ENCODE measurements at regions not wholly inside any gene's neighbourhood (a gene's known extent, or its start where the extent isn't known, plus 50 kb on each side); places are given as distances from the start of the nearest gene placed in this dataset.
A peak's percentile ranks its signal among the peaks of the same experiment; 100 is the strongest.

DNA sequence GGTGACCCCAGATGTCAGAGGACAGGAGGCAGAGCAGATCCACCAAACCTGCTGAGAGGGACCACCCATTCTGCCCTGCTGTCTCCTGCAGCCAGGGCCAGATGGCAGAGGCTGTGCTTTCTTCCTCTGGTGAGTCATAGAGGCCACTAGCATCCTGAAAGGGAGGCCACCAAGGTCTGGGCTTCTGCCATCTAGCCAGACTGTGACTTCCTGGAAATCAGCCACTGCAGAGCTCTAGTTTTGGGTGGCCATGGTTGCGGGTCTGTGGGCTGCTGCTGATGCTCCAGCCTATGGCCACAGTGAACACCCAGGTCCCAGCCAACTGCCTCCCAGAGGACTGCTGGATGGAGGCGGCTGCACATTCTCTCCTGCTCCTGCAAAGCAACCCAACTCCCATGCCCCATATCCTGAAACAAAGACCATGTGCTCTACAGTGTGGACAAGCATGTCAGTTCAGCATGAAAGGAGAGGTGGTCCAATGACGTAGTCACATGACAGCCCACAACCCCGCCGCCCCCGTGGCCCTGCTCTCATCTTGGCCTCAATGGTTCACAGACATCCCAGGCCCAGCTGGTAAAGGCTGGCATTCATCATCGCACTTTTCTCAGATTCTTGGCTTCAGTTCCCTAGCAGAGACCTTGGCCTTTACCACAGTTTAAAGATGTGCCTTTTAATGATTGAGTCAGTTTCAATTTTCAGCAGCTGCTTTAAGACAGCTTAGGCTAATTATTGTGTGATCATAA is 73.9 kb upstream of the CXCL12 start:
- ATAC-seq (peak in 1 of 3 donors; percentile 24), DNase-seq (no peak)
- peaks cover 0 to 18% of the 10 kb centered on the region in 2 donors for H3K27me3 Mint-ChIP-seq (ENCODE audit: low read depth in 2 of 2)
- no peaks in the 10 kb centered on the region for H3K36me3 ChIP-seq (ENCODE audit: control insufficient read depth, insufficient read depth, low read length)
- H3K27me3 ChIP-seq (ENCODE audit: control insufficient read depth, insufficient read depth, low read length), result no peaks in the 10 kb centered on the region
- H3K4me3 ChIP-seq (ENCODE audit: low read length), result no peak overlapping the region
- no peaks in the 10 kb centered on the region for H3K36me3 Mint-ChIP-seq
- TF ChIP-seq, protein P1, sequence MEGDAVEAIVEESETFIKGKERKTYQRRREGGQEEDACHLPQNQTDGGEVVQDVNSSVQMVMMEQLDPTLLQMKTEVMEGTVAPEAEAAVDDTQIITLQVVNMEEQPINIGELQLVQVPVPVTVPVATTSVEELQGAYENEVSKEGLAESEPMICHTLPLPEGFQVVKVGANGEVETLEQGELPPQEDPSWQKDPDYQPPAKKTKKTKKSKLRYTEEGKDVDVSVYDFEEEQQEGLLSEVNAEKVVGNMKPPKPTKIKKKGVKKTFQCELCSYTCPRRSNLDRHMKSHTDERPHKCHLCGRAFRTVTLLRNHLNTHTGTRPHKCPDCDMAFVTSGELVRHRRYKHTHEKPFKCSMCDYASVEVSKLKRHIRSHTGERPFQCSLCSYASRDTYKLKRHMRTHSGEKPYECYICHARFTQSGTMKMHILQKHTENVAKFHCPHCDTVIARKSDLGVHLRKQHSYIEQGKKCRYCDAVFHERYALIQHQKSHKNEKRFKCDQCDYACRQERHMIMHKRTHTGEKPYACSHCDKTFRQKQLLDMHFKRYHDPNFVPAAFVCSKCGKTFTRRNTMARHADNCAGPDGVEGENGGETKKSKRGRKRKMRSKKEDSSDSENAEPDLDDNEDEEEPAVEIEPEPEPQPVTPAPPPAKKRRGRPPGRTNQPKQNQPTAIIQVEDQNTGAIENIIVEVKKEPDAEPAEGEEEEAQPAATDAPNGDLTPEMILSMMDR (IDR thresholded peaks at IDR 0.05), result no peak
- no peaks in the 10 kb centered on the region for H3K4me1 Mint-ChIP-seq
- intact Hi-C loops (cut with micrococcal nuclease), result no loop called here
- no peaks in the 10 kb centered on the region for H3K4me1 ChIP-seq (ENCODE audit: control insufficient read depth, insufficient read depth, low read length)
- 93% methylated on average over 7 of the region's 7 CpGs for WGBS (ENCODE audit: insufficient coverage)
- H3K27ac Mint-ChIP-seq, result no peak overlapping the region
- no peaks in the 10 kb centered on the region for H3K9me3 Mint-ChIP-seq
- H3K9me3 ChIP-seq (ENCODE audit: control insufficient read depth, insufficient read depth, low read length), result peaks cover 3% of the 10 kb centered on the region
- no peak overlapping the region for H3K4me3 Mint-ChIP-seq
- no peak overlapping the region for H3K27ac ChIP-seq (ENCODE audit: low read length)

DNA sequence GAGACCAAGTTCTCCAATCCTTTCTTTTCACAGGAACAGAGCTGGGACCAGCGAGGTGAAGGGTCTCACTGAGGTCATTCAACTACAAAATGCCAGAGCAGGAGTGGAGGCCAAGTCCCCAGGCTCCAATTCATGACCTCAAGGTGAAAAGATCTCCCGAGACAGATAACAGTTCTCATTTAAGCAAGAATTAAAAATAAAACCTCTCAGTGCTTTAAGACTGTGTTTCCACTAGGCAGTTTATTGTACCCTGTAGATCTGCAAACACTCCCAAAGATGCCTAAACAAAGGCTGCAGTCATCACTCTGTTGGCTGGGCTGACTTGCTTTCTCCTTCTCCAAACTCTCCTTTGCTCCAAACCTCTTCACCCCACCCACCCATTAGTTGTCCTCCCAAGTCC is 74.8 kb upstream of the CXCL12 start:
- Mint-ChIP-seq H3K9me3 (no peaks in the 10 kb centered on the region), H3K4me3 (no peak overlapping the region), H3K4me1 (peaks cover 0 to 2% of the 10 kb centered on the region in 2 donors), H3K27me3 (ENCODE audit: low read depth in 2 of 2) (peaks cover 0 to 18% of the 10 kb centered on the region in 2 donors), H3K36me3 (no peaks in the 10 kb centered on the region), H3K27ac (no peak overlapping the region)
- Histone ChIP-seq H3K27me3 (ENCODE audit: control insufficient read depth, insufficient read depth, low read length) (no peaks in the 10 kb centered on the region), H3K4me1 (ENCODE audit: control insufficient read depth, insufficient read depth, low read length) (no peaks in the 10 kb centered on the region), H3K4me3 (ENCODE audit: low read length) (no peak overlapping the region), H3K36me3 (ENCODE audit: control insufficient read depth, insufficient read depth, low read length) (no peaks in the 10 kb centered on the region), H3K9me3 (ENCODE audit: control insufficient read depth, insufficient read depth, low read length) (no peaks in the 10 kb centered on the region), H3K27ac (ENCODE audit: low read length) (no peak overlapping the region)
- no peak for DNase-seq
- no peak for ATAC-seq
- 65% methylated on average over 2 of the region's 2 CpGs for WGBS (ENCODE audit: insufficient coverage)
- TF ChIP-seq, protein P1 (IDR thresholded peaks at IDR 0.05), result no peak
- intact Hi-C loops (cut with micrococcal nuclease), result loop anchor here (10.0 kb wide), 1 partner anchor 65 kb away; no protein-coding TSS in a partner anchor

DNA sequence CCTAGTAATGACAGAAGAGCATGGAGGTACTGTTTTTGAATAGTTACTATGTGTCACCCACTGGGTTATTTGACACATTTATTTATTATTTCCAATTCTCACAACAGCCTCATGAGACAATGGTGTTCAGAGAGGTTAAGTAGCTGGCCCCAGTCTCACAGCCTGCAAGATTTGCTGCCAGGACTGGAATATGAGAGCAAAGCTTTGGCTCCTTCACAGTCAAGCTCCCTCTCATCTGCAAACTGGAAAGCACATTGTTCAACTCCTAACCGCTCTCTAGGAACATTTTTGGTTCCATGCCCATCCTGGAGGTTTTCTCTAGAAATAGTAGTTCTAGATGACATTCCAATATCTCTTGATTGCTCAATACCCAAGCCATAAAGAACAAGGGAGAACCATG is 75.5 kb upstream of the CXCL12 start:
- ATAC-seq, result no peak
- H3K4me3 Mint-ChIP-seq, result no peak overlapping the region
- WGBS (ENCODE audit: insufficient coverage), result 90% methylated on average over 1 of the region's 1 CpG
- no peaks in the 10 kb centered on the region for H3K9me3 ChIP-seq (ENCODE audit: control insufficient read depth, insufficient read depth, low read length)
- H3K27me3 Mint-ChIP-seq (ENCODE audit: low read depth in 2 of 2), result peaks cover 0 to 18% of the 10 kb centered on the region in 2 donors
- H3K4me1 Mint-ChIP-seq, result peaks cover 0 to 6% of the 10 kb centered on the region in 2 donors
- no peaks in the 10 kb centered on the region for H3K27me3 ChIP-seq (ENCODE audit: control insufficient read depth, insufficient read depth, low read length)
- H3K9me3 Mint-ChIP-seq, result no peaks in the 10 kb centered on the region
- H3K36me3 Mint-ChIP-seq, result no peaks in the 10 kb centered on the region
- DNase-seq, result no peak
- intact Hi-C loops (cut with micrococcal nuclease), result loop anchor here (10.0 kb wide), 1 partner anchor 64 kb away; no protein-coding TSS in a partner anchor
- TF ChIP-seq, protein P1 (IDR thresholded peaks at IDR 0.05), result no peak
- H3K27ac ChIP-seq (ENCODE audit: low read length), result no peak overlapping the region
- no peak overlapping the region for H3K27ac Mint-ChIP-seq
- H3K36me3 ChIP-seq (ENCODE audit: control insufficient read depth, insufficient read depth, low read length), result no peaks in the 10 kb centered on the region
- no peaks in the 10 kb centered on the region for H3K4me1 ChIP-seq (ENCODE audit: control insufficient read depth, insufficient read depth, low read length)
- H3K4me3 ChIP-seq (ENCODE audit: low read length), result no peak overlapping the region

All from natural killer cell (primary cell).